ENCODE measurements at regions not wholly inside any gene's neighbourhood (a gene's known extent, or its start where the extent isn't known, plus 50 kb on each side); places are given as distances from the start of the nearest gene placed in this dataset.

- Mint-ChIP-seq H3K36me3 (ENCODE audit: low read depth) (no peaks in the 10 kb centered on the region), H3K4me1 (ENCODE audit: low read depth) (peaks cover 3% of the 10 kb centered on the region)
- no peak for DNase-seq (ENCODE audit: low spot score)
These were observed 462.4 kb upstream of the TRIB2 start for GRCh38 chr2:12254280-12254860.

GRCh38 chr2:12256206-12256605 lies 460.5 kb upstream of the TRIB2 start:
- Mint-ChIP-seq H3K4me1 (ENCODE audit: low read depth) (no peaks in the 10 kb centered on the region), H3K27ac (ENCODE audit: unreplicated experiment) (no peak overlapping the region), H3K4me3 (ENCODE audit: unreplicated experiment) (no peak overlapping the region), H3K9me3 (ENCODE audit: low read depth) (peaks cover 3% of the 10 kb centered on the region), H3K36me3 (ENCODE audit: low read depth) (no peaks in the 10 kb centered on the region), H3K27me3 (ENCODE audit: low read depth) (no peaks in the 10 kb centered on the region)
- TF ChIP-seq CTCF (IDR thresholded peaks at IDR 0.05), result no peak
- DNase-seq (ENCODE audit: low spot score), result no peak

More at GRCh38 chr2:12254280-12254860, 462.4 kb upstream of the TRIB2 start:
- no peak for TF ChIP-seq CTCF (IDR thresholded peaks at IDR 0.05)
- H3K4me3 Mint-ChIP-seq (ENCODE audit: unreplicated experiment), result no peak overlapping the region
- no peak overlapping the region for H3K27ac Mint-ChIP-seq (ENCODE audit: unreplicated experiment)
- H3K27me3 Mint-ChIP-seq (ENCODE audit: low read depth), result no peaks in the 10 kb centered on the region
- H3K9me3 Mint-ChIP-seq (ENCODE audit: low read depth), result no peaks in the 10 kb centered on the region

GRCh38 chr2:12257476-12257875 lies 459.3 kb upstream of the TRIB2 start:
- no peak overlapping the region for H3K27ac Mint-ChIP-seq (ENCODE audit: unreplicated experiment)
- no peak for TF ChIP-seq CTCF (IDR thresholded peaks at IDR 0.05)

GRCh38 chr2:12259493-12259892 lies 457.2 kb upstream of the TRIB2 start:
- TF ChIP-seq CTCF (IDR thresholded peaks at IDR 0.05), result no peak
- DNase-seq (ENCODE audit: low spot score), result no peak
- Mint-ChIP-seq H3K4me3 (ENCODE audit: unreplicated experiment) (no peak overlapping the region), H3K27ac (ENCODE audit: unreplicated experiment) (no peak overlapping the region), H3K36me3 (ENCODE audit: low read depth) (no peaks in the 10 kb centered on the region), H3K9me3 (ENCODE audit: low read depth) (peaks cover 3% of the 10 kb centered on the region), H3K27me3 (ENCODE audit: low read depth) (no peaks in the 10 kb centered on the region), H3K4me1 (ENCODE audit: low read depth) (peaks cover 13% of the 10 kb centered on the region)

More at GRCh38 chr2:12257476-12257875, 459.3 kb upstream of the TRIB2 start:
- Mint-ChIP-seq H3K4me1 (ENCODE audit: low read depth) (peaks cover 7% of the 10 kb centered on the region), H3K4me3 (ENCODE audit: unreplicated experiment) (no peak overlapping the region), H3K27me3 (ENCODE audit: low read depth) (no peaks in the 10 kb centered on the region), H3K9me3 (ENCODE audit: low read depth) (peaks cover 3% of the 10 kb centered on the region), H3K36me3 (ENCODE audit: low read depth) (no peaks in the 10 kb centered on the region)
- no peak for DNase-seq (ENCODE audit: low spot score)

- TF ChIP-seq CTCF (IDR thresholded peaks at IDR 0.05), result no peak
- H3K9me3 Mint-ChIP-seq (ENCODE audit: low read depth), result peaks cover 3% of the 10 kb centered on the region
- no peak overlapping the region for H3K27ac Mint-ChIP-seq (ENCODE audit: unreplicated experiment)
- H3K4me1 Mint-ChIP-seq (ENCODE audit: low read depth), result peaks cover 13% of the 10 kb centered on the region
- no peak for DNase-seq (ENCODE audit: low spot score)
- H3K4me3 Mint-ChIP-seq (ENCODE audit: unreplicated experiment), result no peak overlapping the region
- no peaks in the 10 kb centered on the region for H3K36me3 Mint-ChIP-seq (ENCODE audit: low read depth)
- no peaks in the 10 kb centered on the region for H3K27me3 Mint-ChIP-seq (ENCODE audit: low read depth)
These were observed 454.6 kb upstream of the TRIB2 start for GRCh38 chr2:12261986-12262680.

Measured in chondrocyte (in vitro differentiated cells).